Spleen (tissue), 3 donors: ENCODE measurements at regions not wholly inside any gene's neighbourhood (a gene's known extent, or its start where the extent isn't known, plus 50 kb on each side); places are given as distances from the start of the nearest gene placed in this dataset.
"Not testable (repeated sequence)": the region's sequence is repeated elsewhere in the genome, so short reads cannot be mapped to it uniquely, and the experiment has no call there.

Experiments
- POLR2A ChIP-seq, 3 donors: fragments of 450-650 bp; IDR thresholded peaks; one replicate each; pipeline ENCODE4 v1.5.1; 2017; ENCODE audit warnings: antibody characterized with exemption in 3 of 3, mild to moderate bottlenecking in 1 of 3
- POLR2AphosphoS5 ChIP-seq, 3 donors: sonication (generic); formaldehyde crosslinking; IDR thresholded peaks; one replicate each; pipeline ENCODE4 v1.5.1; 2017; ENCODE audit warnings: antibody characterized with exemption in 3 of 3

- TF ChIP-seq POLR2A, POLR2AphosphoS5 (IDR thresholded peaks at IDR 0.05): not testable (repeated sequence)
Observed at GRCh38 chr14:45551240-45551820, 298.3 kb upstream of the MIS18BP1 start.
